ENCODE measurements at regions not wholly inside any gene's neighbourhood (a gene's known extent, or its start where the extent isn't known, plus 50 kb on each side); places are given as distances from the start of the nearest gene placed in this dataset.

GRCh38 chr5:87541676-87542075 lies 128.9 kb upstream of the CCNH start:
- no peak overlapping the region for H3K4me2 ChIP-seq (ENCODE audit: insufficient read depth, low read length, poor library complexity, severe bottlenecking)
- no peak overlapping the region for H4K8ac ChIP-seq (ENCODE audit: low read depth, low read length)
- no peak overlapping the region for H3K27ac ChIP-seq (replicated peaks; ENCODE audit: low read length)
- no peaks in the 10 kb centered on the region for H3K36me3 ChIP-seq (replicated peaks in 1 of 2; ENCODE audit: control insufficient read depth in 2 of 2, insufficient read depth in 2 of 2, low read length in 2 of 2)
- no peaks in the 10 kb centered on the region for H3K9me3 ChIP-seq (replicated peaks in 1 of 2; ENCODE audit: control insufficient read depth in 2 of 2, insufficient read depth in 1 of 2, low read depth in 1 of 2, low read length in 2 of 2)
- H2AK5ac ChIP-seq (ENCODE audit: low read depth, low read length), result no peak overlapping the region
- H2BK120ac ChIP-seq (ENCODE audit: low read depth, low read length), result no peak overlapping the region
- H3K9ac ChIP-seq (ENCODE audit: low read depth, low read length, poor library complexity), result no peak overlapping the region
- peaks cover 0 to 3% of the 10 kb centered on the region in 2 donors for H3K4me1 ChIP-seq (ENCODE audit: control insufficient read depth in 2 of 2, insufficient read depth in 1 of 2, low read depth in 1 of 2, low read length in 2 of 2)
- H2AFZ ChIP-seq (ENCODE audit: low read length), result no peak overlapping the region
- H3K23ac ChIP-seq (ENCODE audit: low read depth, low read length, poor library complexity), result no peak overlapping the region
- H2BK15ac ChIP-seq (ENCODE audit: low read length), result no peak overlapping the region
- no peak overlapping the region for H3K4ac ChIP-seq (ENCODE audit: low read length)
- H2BK5ac ChIP-seq (ENCODE audit: low read length), result no peak overlapping the region
- WGBS, 2 donors (ENCODE audit: extremely low coverage in 2 of 2, insufficient read length in 2 of 2, insufficient replicate concordance in 1 of 2), result 100% methylated on average over 1 of the region's 5 CpGs
- no peaks in the 10 kb centered on the region for H3K27me3 ChIP-seq (ENCODE audit: control insufficient read depth in 3 of 3, insufficient read depth in 3 of 3, low read depth in 1 of 3, low read length in 3 of 3)
- H3K18ac ChIP-seq (ENCODE audit: low read length), result no peak overlapping the region
- no peak overlapping the region for H3K14ac ChIP-seq (ENCODE audit: low read length)
- no peak overlapping the region for H4K91ac ChIP-seq (ENCODE audit: low read depth, low read length, poor library complexity)
- no peak overlapping the region for H2BK12ac ChIP-seq (ENCODE audit: low read length)
- no peak overlapping the region for H3K4me3 ChIP-seq (ENCODE audit: low read length in 2 of 2)
- no peaks in the 10 kb centered on the region for H3K79me1 ChIP-seq (ENCODE audit: low read depth, low read length)
- no peak for DNase-seq (ENCODE audit: low spot score)

GRCh38 chr5:87541033-87541432 lies 128.3 kb upstream of the CCNH start:
- Histone ChIP-seq H3K14ac (ENCODE audit: low read length) (no peak overlapping the region), H3K9me3 (replicated peaks in 1 of 2; ENCODE audit: control insufficient read depth in 2 of 2, insufficient read depth in 1 of 2, low read depth in 1 of 2, low read length in 2 of 2) (no peaks in the 10 kb centered on the region), H2BK12ac (ENCODE audit: low read length) (no peak overlapping the region), H2BK15ac (ENCODE audit: low read length) (no peak overlapping the region), H2BK120ac (ENCODE audit: low read depth, low read length) (no peak overlapping the region), H3K4me1 (ENCODE audit: control insufficient read depth in 2 of 2, insufficient read depth in 1 of 2, low read depth in 1 of 2, low read length in 2 of 2) (peaks cover 0 to 3% of the 10 kb centered on the region in 2 donors), H2AFZ (ENCODE audit: low read length) (no peak overlapping the region), H3K36me3 (replicated peaks in 1 of 2; ENCODE audit: control insufficient read depth in 2 of 2, insufficient read depth in 2 of 2, low read length in 2 of 2) (no peaks in the 10 kb centered on the region), H3K4ac (ENCODE audit: low read length) (no peak overlapping the region), H3K27ac (replicated peaks; ENCODE audit: low read length) (no peak overlapping the region), H2AK5ac (ENCODE audit: low read depth, low read length) (no peak overlapping the region), H4K91ac (ENCODE audit: low read depth, low read length, poor library complexity) (no peak overlapping the region), H3K79me1 (ENCODE audit: low read depth, low read length) (no peaks in the 10 kb centered on the region), H3K27me3 (ENCODE audit: control insufficient read depth in 3 of 3, insufficient read depth in 3 of 3, low read depth in 1 of 3, low read length in 3 of 3) (no peaks in the 10 kb centered on the region), H2BK5ac (ENCODE audit: low read length) (no peak overlapping the region), H4K8ac (ENCODE audit: low read depth, low read length) (no peak overlapping the region), H3K23ac (ENCODE audit: low read depth, low read length, poor library complexity) (no peak overlapping the region), H3K4me3 (ENCODE audit: low read length in 2 of 2) (no peak overlapping the region), H3K4me2 (ENCODE audit: insufficient read depth, low read length, poor library complexity, severe bottlenecking) (no peak overlapping the region), H3K18ac (ENCODE audit: low read length) (no peak overlapping the region), H3K9ac (ENCODE audit: low read depth, low read length, poor library complexity) (no peak overlapping the region)
- WGBS, 2 donors (ENCODE audit: extremely low coverage in 2 of 2, insufficient read length in 2 of 2, insufficient replicate concordance in 1 of 2), result no CpG with 5 or more reads among the region's 1 CpG
- DNase-seq (ENCODE audit: low spot score), result peak; percentile 23

GRCh38 chr5:87539839-87540238 lies 127.1 kb upstream of the CCNH start:
- Histone ChIP-seq H2BK120ac (ENCODE audit: low read depth, low read length) (no peak overlapping the region), H3K14ac (ENCODE audit: low read length) (no peak overlapping the region), H3K9ac (ENCODE audit: low read depth, low read length, poor library complexity) (no peak overlapping the region), H3K4me2 (ENCODE audit: insufficient read depth, low read length, poor library complexity, severe bottlenecking) (no peak overlapping the region), H3K79me1 (ENCODE audit: low read depth, low read length) (no peaks in the 10 kb centered on the region), H2BK12ac (ENCODE audit: low read length) (no peak overlapping the region), H3K4me3 (ENCODE audit: low read length in 2 of 2) (no peak overlapping the region), H3K27ac (replicated peaks; ENCODE audit: low read length) (no peak overlapping the region), H2AFZ (ENCODE audit: low read length) (no peak overlapping the region), H2AK5ac (ENCODE audit: low read depth, low read length) (no peak overlapping the region), H2BK15ac (ENCODE audit: low read length) (no peak overlapping the region), H4K91ac (ENCODE audit: low read depth, low read length, poor library complexity) (no peak overlapping the region), H3K9me3 (replicated peaks in 1 of 2; ENCODE audit: control insufficient read depth in 2 of 2, insufficient read depth in 1 of 2, low read depth in 1 of 2, low read length in 2 of 2) (no peaks in the 10 kb centered on the region), H3K4me1 (ENCODE audit: control insufficient read depth in 2 of 2, insufficient read depth in 1 of 2, low read depth in 1 of 2, low read length in 2 of 2) (peaks cover 0 to 3% of the 10 kb centered on the region in 2 donors), H3K23ac (ENCODE audit: low read depth, low read length, poor library complexity) (no peak overlapping the region), H3K36me3 (replicated peaks in 1 of 2; ENCODE audit: control insufficient read depth in 2 of 2, insufficient read depth in 2 of 2, low read length in 2 of 2) (no peaks in the 10 kb centered on the region), H3K4ac (ENCODE audit: low read length) (no peak overlapping the region), H3K27me3 (ENCODE audit: control insufficient read depth in 3 of 3, insufficient read depth in 3 of 3, low read depth in 1 of 3, low read length in 3 of 3) (no peaks in the 10 kb centered on the region), H2BK5ac (ENCODE audit: low read length) (no peak overlapping the region), H4K8ac (ENCODE audit: low read depth, low read length) (no peak overlapping the region), H3K18ac (ENCODE audit: low read length) (no peak overlapping the region)
- WGBS, 2 donors (ENCODE audit: extremely low coverage in 2 of 2, insufficient read length in 2 of 2, insufficient replicate concordance in 1 of 2), result no CpG with 5 or more reads among the region's 1 CpG
- no peak for DNase-seq (ENCODE audit: low spot score)

DNA sequence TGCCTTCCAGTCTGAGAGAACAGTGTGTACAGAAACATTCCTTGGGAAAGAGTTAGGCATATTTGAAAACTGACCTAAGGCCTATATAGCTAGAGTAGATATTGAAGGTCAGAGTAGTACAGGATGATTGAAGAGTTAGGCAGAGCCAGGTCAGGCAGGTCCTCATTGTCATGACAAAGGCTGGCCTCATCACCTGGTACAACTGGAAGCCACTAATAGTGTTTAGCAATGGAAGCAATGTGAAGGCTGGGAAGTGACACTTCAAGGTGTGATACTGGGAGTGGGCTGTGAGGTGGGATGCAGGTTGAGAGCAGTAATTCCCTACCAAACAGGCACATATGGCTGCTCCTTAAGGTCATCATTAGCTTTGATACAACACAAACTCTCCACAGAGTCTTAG lies 123.6 kb upstream of the CCNH start:
- H2BK15ac ChIP-seq (ENCODE audit: low read length), result no peak overlapping the region
- H2BK120ac ChIP-seq (ENCODE audit: low read depth, low read length), result no peak overlapping the region
- H2AK5ac ChIP-seq (ENCODE audit: low read depth, low read length), result no peak overlapping the region
- H3K79me1 ChIP-seq (ENCODE audit: low read depth, low read length), result no peaks in the 10 kb centered on the region
- no peaks in the 10 kb centered on the region for H3K36me3 ChIP-seq (replicated peaks in 1 of 2; ENCODE audit: control insufficient read depth in 2 of 2, insufficient read depth in 2 of 2, low read length in 2 of 2)
- H4K91ac ChIP-seq (ENCODE audit: low read depth, low read length, poor library complexity), result no peak overlapping the region
- no peak overlapping the region for H2BK5ac ChIP-seq (ENCODE audit: low read length)
- no peak overlapping the region for H3K18ac ChIP-seq (ENCODE audit: low read length)
- no peak overlapping the region for H3K4me2 ChIP-seq (ENCODE audit: insufficient read depth, low read length, poor library complexity, severe bottlenecking)
- no peak overlapping the region for H2BK12ac ChIP-seq (ENCODE audit: low read length)
- H3K4ac ChIP-seq (ENCODE audit: low read length), result no peak overlapping the region
- no peak overlapping the region for H3K9ac ChIP-seq (ENCODE audit: low read depth, low read length, poor library complexity)
- no peaks in the 10 kb centered on the region for H3K27me3 ChIP-seq (ENCODE audit: control insufficient read depth in 3 of 3, insufficient read depth in 3 of 3, low read depth in 1 of 3, low read length in 3 of 3)
- DNase-seq (ENCODE audit: low spot score), result no peak
- no peak overlapping the region for H4K8ac ChIP-seq (ENCODE audit: low read depth, low read length)
- no peak overlapping the region for H2AFZ ChIP-seq (ENCODE audit: low read length)
- no peaks in the 10 kb centered on the region for H3K9me3 ChIP-seq (replicated peaks in 1 of 2; ENCODE audit: control insufficient read depth in 2 of 2, insufficient read depth in 1 of 2, low read depth in 1 of 2, low read length in 2 of 2)
- no peak overlapping the region for H3K23ac ChIP-seq (ENCODE audit: low read depth, low read length, poor library complexity)
- H3K27ac ChIP-seq (replicated peaks; ENCODE audit: low read length), result no peak overlapping the region
- H3K4me3 ChIP-seq (ENCODE audit: low read length in 2 of 2), result no peak overlapping the region
- H3K4me1 ChIP-seq (ENCODE audit: control insufficient read depth in 2 of 2, insufficient read depth in 1 of 2, low read depth in 1 of 2, low read length in 2 of 2), result no peaks in the 10 kb centered on the region
- no peak overlapping the region for H3K14ac ChIP-seq (ENCODE audit: low read length)

All from neuronal stem cell (in vitro differentiated cells).